CD14-positive monocyte (primary cell): ENCODE measurements at regions not wholly inside any gene's neighbourhood (a gene's known extent, or its start where the extent isn't known, plus 50 kb on each side); places are given as distances from the start of the nearest gene placed in this dataset.

Experiments used
- DNase-seq, 3 donors: peaks; one replicate each; pipeline ENCODE4 v3.0.0-alpha.2; 2011 to 2022
- H2AFZ ChIP-seq: 2 replicates; pipeline ENCODE4 v1.6.0; 2012; ENCODE audit warnings: mild to moderate bottlenecking, low read depth, low read length, inconsistent platforms; ENCODE audit not compliant: insufficient read depth, poor library complexity, severe bottlenecking
- H3K27ac ChIP-seq, 2 donors: 1 replicate in 1 of 2; 2 replicates in 1 of 2; pipeline ENCODE4 v1.5.1; 2012 to 2013; ENCODE audit warnings: low read length in 2 of 2, control low read depth in 1 of 2, inconsistent platforms in 1 of 2, low read depth in 1 of 2, mild to moderate bottlenecking in 1 of 2
- H3K27me3 ChIP-seq, 2 donors: one replicate each; pipeline versions ENCODE4 v1.6.0 to v1.6.1; 2011 to 2013; ENCODE audit warnings: low read length in 2 of 2; ENCODE audit not compliant: control insufficient read depth in 2 of 2, insufficient read depth in 2 of 2
- H3K36me3 ChIP-seq, 2 donors: replicated peaks in 1 of 2; 1 replicate in 1 of 2; 2 replicates in 1 of 2; pipeline versions ENCODE4 v1.5.1 to v1.6.1; 2012 to 2013; ENCODE audit warnings: low read length in 2 of 2, control low read depth in 1 of 2, inconsistent platforms in 1 of 2, mild to moderate bottlenecking in 1 of 2; ENCODE audit not compliant: insufficient read depth in 2 of 2, control insufficient read depth in 1 of 2
- H3K4me1 ChIP-seq, 2 donors: 1 replicate in 1 of 2; 2 replicates in 1 of 2; pipeline versions ENCODE4 v1.5.1 to v1.6.1; 2012 to 2013; ENCODE audit warnings: low read length in 2 of 2, control low read depth in 1 of 2, inconsistent platforms in 1 of 2, mild to moderate bottlenecking in 1 of 2, moderate library complexity in 1 of 2; ENCODE audit not compliant: insufficient read depth in 2 of 2, control insufficient read depth in 1 of 2
- H3K4me2 ChIP-seq: replicated peaks from 2 replicates; pipeline ENCODE3; 2012; ENCODE audit warnings: low read length, moderate library complexity, mild to moderate bottlenecking; ENCODE audit not compliant: poor library complexity, severe bottlenecking; ENCODE audit errors: extremely low read depth
- H3K4me3 ChIP-seq, 3 experiments: fragments of 200-600 bp in 1 of 3; sonication (generic) in 1 of 3; replicated peaks in 1 of 3; 1 replicate in 2 of 3; 2 replicates in 1 of 3; pipeline ENCODE4 v1.5.1; 2011 to 2013; ENCODE audit warnings: low read length in 3 of 3, mild to moderate bottlenecking in 3 of 3, control low read depth in 2 of 3, low read depth in 2 of 3, inconsistent platforms in 1 of 3, moderate library complexity in 1 of 3
- H3K79me2 ChIP-seq: 2 replicates; pipeline ENCODE4 v1.6.0; 2012; ENCODE audit warnings: mild to moderate bottlenecking, control low read depth, inconsistent platforms, low read length, moderate library complexity; ENCODE audit not compliant: insufficient read depth
- H3K9ac ChIP-seq: 2 replicates; pipeline ENCODE4 v1.6.0; 2017; ENCODE audit warnings: low read length, mild to moderate bottlenecking; ENCODE audit not compliant: insufficient read depth, poor library complexity, severe bottlenecking
- H3K9me3 ChIP-seq, 2 donors: replicated peaks in 1 of 2; 1 replicate in 1 of 2; 2 replicates in 1 of 2; pipeline versions ENCODE4 v1.5.1 to v1.6.1; 2012 to 2013; ENCODE audit warnings: low read length in 2 of 2, control low read depth in 1 of 2; ENCODE audit not compliant: control insufficient read depth in 1 of 2, insufficient read depth in 1 of 2
- H4K20me1 ChIP-seq: 2 replicates; pipeline ENCODE4 v1.6.0; 2012; ENCODE audit warnings: mild to moderate bottlenecking, low read length, control low read depth, moderate library complexity; ENCODE audit not compliant: insufficient read depth
- H3K27ac Mint-ChIP-seq, 7 donors: one replicate each; pipeline ENCODE4 v1.8.0; 2020; ENCODE audit warnings: mild to moderate bottlenecking in 7 of 7, mixed read lengths in 7 of 7, moderate library complexity in 6 of 7, inconsistent platforms in 2 of 7
- H3K27me3 Mint-ChIP-seq, 3 donors: one replicate each; pipeline ENCODE4 v1.8.0; 2021 to 2022; ENCODE audit warnings: low read depth in 3 of 3, mild to moderate bottlenecking in 3 of 3, mixed read lengths in 3 of 3, moderate library complexity in 3 of 3, inconsistent platforms in 1 of 3
- H3K36me3 Mint-ChIP-seq, 2 donors: one replicate each; pipeline ENCODE4 v1.8.0; 2020; ENCODE audit warnings: mixed read lengths in 2 of 2, inconsistent platforms in 1 of 2, mild to moderate bottlenecking in 1 of 2
- H3K4me1 Mint-ChIP-seq: one replicate; pipeline ENCODE4 v1.8.0; 2020; ENCODE audit warnings: mild to moderate bottlenecking, mixed read lengths
- H3K4me3 Mint-ChIP-seq, 2 donors: one replicate each; pipeline ENCODE4 v1.8.0; 2020; ENCODE audit warnings: mild to moderate bottlenecking in 2 of 2, mixed read lengths in 2 of 2, moderate library complexity in 1 of 2
- H3K9me3 Mint-ChIP-seq, 7 donors: one replicate each; pipeline ENCODE4 v1.8.0; 2020 to 2022; ENCODE audit warnings: mixed read lengths in 7 of 7, mild to moderate bottlenecking in 6 of 7, moderate library complexity in 6 of 7, inconsistent platforms in 2 of 7
- WGBS: methylation state at CpG from one replicate; pipeline ENCODE4 v1.1.5; 2013; ENCODE audit warnings: missing lambda C conversion rate; ENCODE audit not compliant: insufficient coverage; 5-methylcytosine and 5-hydroxymethylcytosine counted together
- intact Hi-C, 2 donors: fragments of 100-400 bp; cut with micrococcal nuclease; formaldehyde crosslinking; loops; one replicate each; pipeline versions ENCODE4 v1.15.0 to v1.15.1; 2023
- TF ChIP-seq, protein P1 (sequence below): fragments of 200-600 bp; IDR thresholded peaks from one replicate; pipeline ENCODE4 v1.8.0; 2022; ENCODE audit warnings: antibody characterized with exemption, mild to moderate bottlenecking

DNA sequence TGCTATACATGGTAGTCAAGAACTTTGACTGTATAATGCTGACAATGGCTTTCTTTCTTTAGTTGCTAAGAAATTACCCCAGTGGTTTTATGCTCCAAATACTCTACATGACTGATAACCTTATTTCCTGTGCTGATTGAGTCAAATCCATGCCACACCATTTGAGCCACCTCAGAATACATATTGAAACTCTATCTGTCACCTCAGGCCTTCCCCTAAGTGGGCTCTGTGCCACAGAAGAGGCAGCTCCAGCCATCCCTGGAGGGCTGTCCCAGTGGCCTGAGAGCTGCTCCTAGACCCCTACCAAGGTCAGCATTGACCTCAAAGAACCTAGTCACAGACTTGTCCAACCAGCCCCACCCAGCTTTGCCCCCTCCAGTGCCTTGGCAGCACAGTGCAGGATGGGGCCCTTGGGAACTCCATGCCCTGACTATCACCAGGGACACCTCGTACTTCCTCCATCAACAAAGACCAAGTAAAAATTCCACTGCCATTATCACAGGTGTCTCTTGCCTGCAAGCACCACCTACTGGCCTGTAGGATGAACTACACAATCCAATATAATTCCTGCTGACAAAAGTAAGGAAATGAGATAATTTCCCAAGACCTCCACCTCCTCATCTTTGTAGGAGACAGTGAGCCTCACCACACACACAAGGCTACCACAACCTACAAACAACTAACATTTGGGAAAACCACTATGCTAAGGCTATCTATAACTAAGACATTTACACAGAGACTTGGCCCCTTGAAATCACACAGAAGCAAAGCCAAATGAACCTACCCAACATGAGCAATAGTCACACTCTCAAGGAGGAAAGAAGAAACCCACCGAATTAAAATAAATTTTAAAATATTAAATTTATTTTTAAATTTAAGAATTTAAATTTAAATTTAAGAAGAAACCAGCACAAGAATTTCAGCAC, 239.9 kb downstream of the NKX6-1 start:
- TF ChIP-seq, protein P1, sequence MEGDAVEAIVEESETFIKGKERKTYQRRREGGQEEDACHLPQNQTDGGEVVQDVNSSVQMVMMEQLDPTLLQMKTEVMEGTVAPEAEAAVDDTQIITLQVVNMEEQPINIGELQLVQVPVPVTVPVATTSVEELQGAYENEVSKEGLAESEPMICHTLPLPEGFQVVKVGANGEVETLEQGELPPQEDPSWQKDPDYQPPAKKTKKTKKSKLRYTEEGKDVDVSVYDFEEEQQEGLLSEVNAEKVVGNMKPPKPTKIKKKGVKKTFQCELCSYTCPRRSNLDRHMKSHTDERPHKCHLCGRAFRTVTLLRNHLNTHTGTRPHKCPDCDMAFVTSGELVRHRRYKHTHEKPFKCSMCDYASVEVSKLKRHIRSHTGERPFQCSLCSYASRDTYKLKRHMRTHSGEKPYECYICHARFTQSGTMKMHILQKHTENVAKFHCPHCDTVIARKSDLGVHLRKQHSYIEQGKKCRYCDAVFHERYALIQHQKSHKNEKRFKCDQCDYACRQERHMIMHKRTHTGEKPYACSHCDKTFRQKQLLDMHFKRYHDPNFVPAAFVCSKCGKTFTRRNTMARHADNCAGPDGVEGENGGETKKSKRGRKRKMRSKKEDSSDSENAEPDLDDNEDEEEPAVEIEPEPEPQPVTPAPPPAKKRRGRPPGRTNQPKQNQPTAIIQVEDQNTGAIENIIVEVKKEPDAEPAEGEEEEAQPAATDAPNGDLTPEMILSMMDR, result peak; percentile 73
- Histone ChIP-seq H2AFZ (no peak overlapping the region), H3K27me3 (no peaks in the 10 kb centered on the region)

DNA sequence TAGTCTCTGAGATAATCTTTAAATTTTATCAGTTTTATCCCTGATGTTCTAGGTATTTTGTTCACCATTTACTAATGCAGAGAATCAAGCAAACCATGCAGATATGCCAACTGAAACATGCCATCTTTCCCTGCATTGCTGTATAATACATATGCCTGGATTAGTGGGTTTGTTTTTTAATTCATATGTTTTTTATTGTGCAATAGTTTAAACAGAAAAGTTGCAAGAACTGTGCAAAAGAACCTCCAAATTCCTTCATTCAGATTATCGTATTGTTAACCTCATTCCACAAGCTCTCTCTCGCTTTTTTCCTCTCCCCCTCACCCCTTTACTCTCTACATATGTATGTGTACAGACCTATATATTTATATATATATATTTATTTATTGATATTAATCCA, 244.6 kb downstream of the NKX6-1 start:
- Mint-ChIP-seq H3K36me3 (no peaks in the 10 kb centered on the region), H3K27me3 (peaks cover 2 to 3% (median 3%) of the 10 kb centered on the region in 3 donors), H3K27ac (no peak overlapping the region), H3K4me3 (no peak overlapping the region), H3K9me3 (peaks cover 0 to 5% (median 2%) of the 10 kb centered on the region in 7 donors), H3K4me1 (no peaks in the 10 kb centered on the region)
- no peaks in the 10 kb centered on the region for H3K79me2 ChIP-seq
- no peak overlapping the region for H3K4me3 ChIP-seq
- H3K4me2 ChIP-seq, result no peak overlapping the region
- no peaks in the 10 kb centered on the region for H3K27me3 ChIP-seq
- TF ChIP-seq, protein P1, result no peak
- no peak overlapping the region for H3K9ac ChIP-seq
- intact Hi-C loops, result no loop called here
- H2AFZ ChIP-seq, result no peak overlapping the region
- no peaks in the 10 kb centered on the region for H3K36me3 ChIP-seq
- H3K9me3 ChIP-seq, result peaks cover 0 to 4% of the 10 kb centered on the region in 2 donors
- WGBS, result no CpG with 5 or more reads among the region's 2 CpGs
- DNase-seq, result no peak
- no peak overlapping the region for H3K27ac ChIP-seq
- H3K4me1 ChIP-seq, result no peaks in the 10 kb centered on the region
- no peaks in the 10 kb centered on the region for H4K20me1 ChIP-seq

More for the DNA sequence above, 239.9 kb downstream of the NKX6-1 start:
- H3K36me3 ChIP-seq, result no peaks in the 10 kb centered on the region
- Mint-ChIP-seq H3K9me3 (peaks cover 0 to 7% (median 4%) of the 10 kb centered on the region in 7 donors), H3K27me3 (peaks cover 0 to 2% (median 0%) of the 10 kb centered on the region in 3 donors), H3K4me1 (no peaks in the 10 kb centered on the region), H3K36me3 (no peaks in the 10 kb centered on the region), H3K4me3 (no peak overlapping the region), H3K27ac (no peak overlapping the region)
- no peak overlapping the region for H3K9ac ChIP-seq
- H3K79me2 ChIP-seq, result no peaks in the 10 kb centered on the region
- H4K20me1 ChIP-seq, result no peaks in the 10 kb centered on the region
- no peaks in the 10 kb centered on the region for H3K4me1 ChIP-seq
- DNase-seq, result peak in 1 of 3 donors; percentile 5
- H3K9me3 ChIP-seq, result peaks cover 0 to 4% of the 10 kb centered on the region in 2 donors
- intact Hi-C loops, result no loop called here
- H3K4me2 ChIP-seq, result no peak overlapping the region
- whole genome bisulfite sequencing, result no CpG with 5 or more reads among the region's 2 CpGs
- H3K4me3 ChIP-seq, result no peak overlapping the region
- H3K27ac ChIP-seq, result no peak overlapping the region
